ENCODE measurements at regions not wholly inside any gene's neighbourhood (a gene's known extent, or its start where the extent isn't known, plus 50 kb on each side); places are given as distances from the start of the nearest gene placed in this dataset.

DNA sequence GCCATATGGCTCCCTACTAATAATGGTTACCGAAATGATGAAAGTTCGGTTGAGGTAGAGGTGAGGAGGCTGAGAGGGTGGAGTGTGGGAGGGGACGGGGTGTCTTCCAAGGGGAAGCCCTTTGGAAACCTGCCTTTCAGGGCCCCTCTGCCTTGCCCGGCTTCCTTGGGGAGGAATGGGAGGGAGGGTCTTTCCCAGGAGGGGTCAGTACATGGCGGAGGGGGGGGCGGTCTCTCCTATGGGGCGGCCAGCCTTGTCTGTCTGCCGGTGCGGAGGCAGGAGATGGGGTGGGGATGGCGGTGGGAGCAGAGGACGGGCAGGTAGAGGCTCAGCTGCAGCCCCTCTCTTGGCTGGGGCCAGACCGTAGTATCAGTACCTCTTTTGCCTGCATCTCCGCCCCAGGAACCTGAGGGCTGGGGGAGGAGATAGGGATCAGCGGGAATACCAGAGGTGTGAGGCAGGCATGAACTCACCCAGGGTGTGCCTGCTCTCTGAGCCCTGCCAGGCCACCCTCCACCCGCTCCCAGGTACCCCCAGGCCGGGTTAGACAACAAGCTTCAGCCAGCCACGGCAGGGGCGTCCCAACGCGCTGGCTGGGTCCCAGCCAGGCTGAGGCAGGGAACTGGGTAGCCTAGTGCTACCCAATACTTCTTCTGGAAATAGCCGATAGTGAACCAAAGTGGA lies 79.4 kb upstream of the POU3F1 start:
- H3K4me1 ChIP-seq (ENCODE audit: control insufficient read depth in 1 of 2, insufficient read depth in 2 of 2, low read length in 2 of 2) = peaks cover 0 to 3% of the 10 kb centered on the region in 2 donors
- H3K27ac ChIP-seq (ENCODE audit: low read length) = no peak overlapping the region
- no peaks in the 10 kb centered on the region for H3K9me3 ChIP-seq (ENCODE audit: control insufficient read depth in 1 of 2, low read length in 2 of 2)
- H3K36me3 ChIP-seq (ENCODE audit: control insufficient read depth in 1 of 2, insufficient read depth in 2 of 2, low read length in 2 of 2) = no peaks in the 10 kb centered on the region
- H3K4me3 ChIP-seq (ENCODE audit: low read depth in 1 of 2, low read length in 2 of 2) = no peak overlapping the region
- H3K27me3 ChIP-seq (ENCODE audit: low read depth, low read length) = no peaks in the 10 kb centered on the region

DNA sequence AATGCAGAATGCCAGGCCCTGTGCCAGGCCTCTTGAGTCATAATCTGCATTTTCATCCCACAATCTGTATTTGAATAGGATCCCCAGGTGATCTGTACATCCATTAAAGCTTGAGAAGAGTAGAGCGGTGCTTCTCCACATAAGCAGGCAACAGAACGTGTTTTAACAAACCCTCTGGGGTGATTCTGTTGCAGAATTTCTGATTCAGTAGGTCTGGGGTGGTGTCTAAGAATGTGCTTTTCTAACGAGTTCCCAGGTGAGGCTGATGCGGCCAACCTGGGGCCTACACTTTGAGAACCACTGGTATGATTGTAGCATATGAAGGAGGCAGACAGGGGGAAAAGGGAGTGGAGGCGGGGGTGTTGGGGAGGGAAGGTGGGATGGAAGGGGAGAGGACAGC lies 78.4 kb upstream of the POU3F1 start:
- Histone ChIP-seq H3K27ac (ENCODE audit: low read length) (no peak overlapping the region), H3K4me3 (ENCODE audit: low read depth in 1 of 2, low read length in 2 of 2) (no peak overlapping the region), H3K4me1 (ENCODE audit: control insufficient read depth in 1 of 2, insufficient read depth in 2 of 2, low read length in 2 of 2) (peaks cover 0 to 3% of the 10 kb centered on the region in 2 donors), H3K9me3 (ENCODE audit: control insufficient read depth in 1 of 2, low read length in 2 of 2) (no peaks in the 10 kb centered on the region), H3K36me3 (ENCODE audit: control insufficient read depth in 1 of 2, insufficient read depth in 2 of 2, low read length in 2 of 2) (no peaks in the 10 kb centered on the region), H3K27me3 (ENCODE audit: low read depth, low read length) (no peaks in the 10 kb centered on the region)

DNA sequence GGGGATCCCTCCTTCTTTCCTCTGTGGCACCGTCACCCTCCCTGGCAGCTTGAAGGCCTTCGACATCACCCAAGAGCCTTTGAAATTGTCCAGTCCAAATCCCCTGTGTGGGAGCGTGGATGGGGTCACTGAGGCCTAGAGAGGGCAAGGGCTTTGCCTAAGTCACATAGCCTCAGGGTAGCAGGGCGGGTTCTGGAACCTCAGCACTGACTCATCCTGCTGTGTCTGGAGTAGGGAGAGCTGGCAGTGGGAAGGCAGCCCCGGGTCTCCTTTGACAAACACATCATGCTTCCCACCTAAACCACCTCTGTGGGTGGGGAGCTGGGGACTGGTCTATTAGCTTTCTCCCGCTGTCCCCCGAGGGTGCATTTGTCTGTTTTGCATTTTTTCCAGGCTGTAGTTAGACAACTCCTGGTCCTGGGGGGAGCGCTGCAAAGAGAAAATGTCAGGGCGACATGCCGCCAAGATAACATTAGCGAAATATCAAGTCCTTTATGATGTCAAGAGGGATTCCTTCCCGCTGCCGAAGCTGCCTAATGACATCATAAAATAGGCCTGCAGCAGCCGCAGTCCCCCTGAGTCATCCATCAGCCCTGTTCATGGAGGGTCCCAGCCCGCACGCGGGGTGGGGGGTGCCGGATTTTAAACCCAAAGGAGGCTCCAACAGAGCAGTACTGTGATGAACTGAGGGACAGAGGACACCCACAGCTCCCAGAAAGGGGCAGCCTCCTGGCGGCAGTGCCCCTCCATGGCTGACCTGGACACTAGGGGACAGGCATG lies 77.0 kb upstream of the POU3F1 start:
- Histone ChIP-seq H3K27ac (ENCODE audit: low read length) (no peak overlapping the region), H3K9me3 (ENCODE audit: control insufficient read depth in 1 of 2, low read length in 2 of 2) (no peaks in the 10 kb centered on the region), H3K4me3 (ENCODE audit: low read depth in 1 of 2, low read length in 2 of 2) (no peak overlapping the region), H3K4me1 (ENCODE audit: control insufficient read depth in 1 of 2, insufficient read depth in 2 of 2, low read length in 2 of 2) (peaks cover 0 to 3% of the 10 kb centered on the region in 2 donors), H3K27me3 (ENCODE audit: low read depth, low read length) (no peaks in the 10 kb centered on the region), H3K36me3 (ENCODE audit: control insufficient read depth in 1 of 2, insufficient read depth in 2 of 2, low read length in 2 of 2) (no peaks in the 10 kb centered on the region)

DNA sequence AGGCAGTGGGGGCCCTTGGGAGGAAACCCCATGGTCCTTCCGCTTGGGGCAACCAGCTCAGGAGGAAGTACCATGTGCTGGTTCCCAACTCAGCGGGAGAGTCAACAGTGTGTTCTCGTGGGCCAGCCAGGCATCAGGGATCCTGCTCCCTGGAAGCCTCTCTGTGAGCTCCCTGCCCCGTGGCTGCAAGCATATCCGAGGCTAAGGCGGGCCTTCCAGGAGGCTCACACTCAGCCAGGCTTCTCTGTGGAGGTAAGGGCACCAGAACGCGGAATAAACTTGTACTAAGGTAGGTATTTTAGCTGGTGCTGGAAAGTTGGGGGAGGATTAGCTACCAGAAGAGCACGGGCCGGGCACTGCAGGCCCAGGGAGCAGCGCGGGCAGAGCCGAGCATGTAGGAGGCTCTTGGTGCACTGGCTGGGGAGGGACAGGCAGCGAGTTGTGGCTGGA lies 74.7 kb upstream of the POU3F1 start:
- Histone ChIP-seq H3K36me3 (ENCODE audit: control insufficient read depth in 1 of 2, insufficient read depth in 2 of 2, low read length in 2 of 2) (no peaks in the 10 kb centered on the region), H3K27me3 (ENCODE audit: low read depth, low read length) (no peaks in the 10 kb centered on the region), H3K4me1 (ENCODE audit: control insufficient read depth in 1 of 2, insufficient read depth in 2 of 2, low read length in 2 of 2) (no peaks in the 10 kb centered on the region), H3K27ac (ENCODE audit: low read length) (no peak overlapping the region), H3K4me3 (ENCODE audit: low read depth in 1 of 2, low read length in 2 of 2) (no peak overlapping the region), H3K9me3 (ENCODE audit: control insufficient read depth in 1 of 2, low read length in 2 of 2) (no peaks in the 10 kb centered on the region)

DNA sequence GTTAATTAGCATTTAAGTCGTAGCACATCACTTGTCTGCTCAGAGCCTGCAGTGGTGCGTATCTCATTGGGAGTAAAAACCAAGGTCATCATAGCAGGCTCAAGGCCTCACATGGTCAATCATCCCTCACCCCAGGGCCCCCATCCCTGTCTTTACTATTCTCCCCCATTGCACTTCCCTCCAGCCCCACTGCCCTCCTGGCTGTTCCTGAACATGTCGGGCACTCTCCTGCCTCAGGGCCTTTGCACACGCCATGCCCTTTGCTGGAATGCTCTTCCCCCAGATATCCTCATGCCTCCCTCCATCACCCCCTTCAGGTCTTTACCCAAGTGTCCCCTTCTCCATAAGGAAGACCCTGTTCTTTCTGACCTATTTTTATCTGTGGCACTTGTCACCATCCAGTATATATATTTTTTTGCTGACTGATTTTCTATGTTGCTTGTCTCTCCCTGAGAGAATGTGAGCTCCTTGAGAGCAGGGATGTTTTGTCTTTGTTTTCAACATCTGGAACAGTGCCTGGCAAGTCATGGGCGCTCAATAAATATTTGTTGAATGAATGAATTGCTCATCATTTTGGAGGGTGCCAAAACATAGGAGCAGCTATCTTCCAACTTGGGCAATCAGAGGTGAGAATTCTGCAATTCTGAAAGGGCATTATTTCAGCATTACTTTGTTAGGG lies 74.1 kb upstream of the POU3F1 start:
- no peaks in the 10 kb centered on the region for H3K36me3 ChIP-seq (ENCODE audit: control insufficient read depth in 1 of 2, insufficient read depth in 2 of 2, low read length in 2 of 2)
- H3K9me3 ChIP-seq (ENCODE audit: control insufficient read depth in 1 of 2, low read length in 2 of 2) = no peaks in the 10 kb centered on the region
- H3K4me3 ChIP-seq (ENCODE audit: low read depth in 1 of 2, low read length in 2 of 2) = no peak overlapping the region
- H3K27ac ChIP-seq (ENCODE audit: low read length) = no peak overlapping the region
- no peaks in the 10 kb centered on the region for H3K4me1 ChIP-seq (ENCODE audit: control insufficient read depth in 1 of 2, insufficient read depth in 2 of 2, low read length in 2 of 2)
- no peaks in the 10 kb centered on the region for H3K27me3 ChIP-seq (ENCODE audit: low read depth, low read length)

DNA sequence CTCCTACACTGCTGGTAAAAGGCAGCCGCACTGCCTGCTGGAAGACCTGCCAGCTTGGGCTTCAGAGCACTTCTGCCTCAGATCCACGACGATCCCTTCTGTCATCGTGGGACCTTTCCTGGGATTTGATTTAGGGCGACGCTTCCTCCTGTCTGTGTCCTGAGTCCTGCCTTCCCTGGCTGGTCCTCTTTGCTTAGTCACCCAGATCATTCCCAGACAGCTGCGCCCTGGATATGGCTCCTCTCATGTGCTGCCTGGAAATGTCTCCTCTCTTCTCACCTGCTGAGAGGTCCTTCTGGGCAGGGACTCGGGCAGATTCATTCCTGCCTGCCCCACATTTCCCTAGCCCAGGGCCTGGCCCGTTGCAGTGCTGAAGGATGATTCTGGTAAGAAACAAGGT lies 72.4 kb upstream of the POU3F1 start:
- Histone ChIP-seq H3K27ac (ENCODE audit: low read length) (no peak overlapping the region), H3K9me3 (ENCODE audit: control insufficient read depth in 1 of 2, low read length in 2 of 2) (no peaks in the 10 kb centered on the region), H3K36me3 (ENCODE audit: control insufficient read depth in 1 of 2, insufficient read depth in 2 of 2, low read length in 2 of 2) (no peaks in the 10 kb centered on the region), H3K4me3 (ENCODE audit: low read depth in 1 of 2, low read length in 2 of 2) (no peak overlapping the region), H3K27me3 (ENCODE audit: low read depth, low read length) (no peaks in the 10 kb centered on the region), H3K4me1 (ENCODE audit: control insufficient read depth in 1 of 2, insufficient read depth in 2 of 2, low read length in 2 of 2) (no peaks in the 10 kb centered on the region)

DNA sequence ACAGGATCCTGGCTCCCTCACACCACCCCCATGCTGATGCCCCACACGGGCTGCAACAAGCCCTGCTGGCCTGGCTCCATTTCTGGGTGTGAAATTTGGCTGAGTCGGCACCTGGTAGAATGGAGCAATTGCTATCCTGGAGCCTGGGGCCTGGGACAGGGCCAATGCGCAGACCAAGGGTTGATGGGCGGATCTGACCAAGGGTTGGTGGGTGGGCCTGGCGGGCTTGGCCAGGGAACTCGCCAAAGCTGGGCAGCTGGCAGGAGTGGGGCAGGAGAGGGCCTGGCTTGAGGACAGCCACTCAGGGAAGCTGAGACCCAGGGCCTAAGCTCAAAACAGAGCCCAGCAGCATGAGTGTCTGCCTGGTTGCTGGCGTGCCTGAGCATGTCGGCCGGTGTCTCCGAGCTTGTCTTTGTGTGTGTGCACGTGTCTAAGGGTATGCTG lies 70.9 kb upstream of the POU3F1 start:
- Histone ChIP-seq H3K27me3 (ENCODE audit: low read depth, low read length) (no peaks in the 10 kb centered on the region), H3K4me1 (ENCODE audit: control insufficient read depth in 1 of 2, insufficient read depth in 2 of 2, low read length in 2 of 2) (no peaks in the 10 kb centered on the region), H3K9me3 (ENCODE audit: control insufficient read depth in 1 of 2, low read length in 2 of 2) (no peaks in the 10 kb centered on the region), H3K36me3 (ENCODE audit: control insufficient read depth in 1 of 2, insufficient read depth in 2 of 2, low read length in 2 of 2) (no peaks in the 10 kb centered on the region), H3K4me3 (ENCODE audit: low read depth in 1 of 2, low read length in 2 of 2) (no peak overlapping the region), H3K27ac (ENCODE audit: low read length) (no peak overlapping the region)

DNA sequence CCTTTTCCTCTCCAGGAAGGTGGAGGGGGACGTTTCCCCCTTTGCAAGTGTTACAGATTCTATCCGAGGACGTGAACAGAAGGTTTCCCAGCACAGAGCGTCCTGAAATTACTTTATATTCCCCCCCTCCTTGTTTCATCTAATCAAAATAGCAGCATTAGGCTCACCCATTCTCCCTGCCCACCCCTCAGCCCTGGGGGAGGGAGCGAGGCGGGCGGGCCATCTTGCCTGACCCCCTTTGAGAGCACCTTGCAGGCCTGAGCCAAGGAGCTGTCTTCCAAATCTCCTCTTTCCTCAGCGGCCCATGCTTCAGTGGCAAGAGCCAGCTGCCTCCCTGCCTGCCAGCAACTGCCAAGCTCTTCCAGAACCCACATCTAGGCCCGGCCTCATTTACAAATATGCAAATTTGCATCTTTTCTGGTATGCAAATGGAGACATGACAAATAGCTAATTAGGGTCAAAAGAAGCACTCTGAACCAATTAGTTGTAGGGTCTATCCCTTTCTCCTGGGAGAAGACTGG lies 69.1 kb upstream of the POU3F1 start:
- Histone ChIP-seq H3K27me3 (ENCODE audit: low read depth, low read length) (no peaks in the 10 kb centered on the region), H3K4me3 (ENCODE audit: low read depth in 1 of 2, low read length in 2 of 2) (no peak overlapping the region), H3K36me3 (ENCODE audit: control insufficient read depth in 1 of 2, insufficient read depth in 2 of 2, low read length in 2 of 2) (no peaks in the 10 kb centered on the region), H3K9me3 (ENCODE audit: control insufficient read depth in 1 of 2, low read length in 2 of 2) (no peaks in the 10 kb centered on the region), H3K4me1 (ENCODE audit: control insufficient read depth in 1 of 2, insufficient read depth in 2 of 2, low read length in 2 of 2) (no peaks in the 10 kb centered on the region), H3K27ac (ENCODE audit: low read length) (no peak overlapping the region)

DNA sequence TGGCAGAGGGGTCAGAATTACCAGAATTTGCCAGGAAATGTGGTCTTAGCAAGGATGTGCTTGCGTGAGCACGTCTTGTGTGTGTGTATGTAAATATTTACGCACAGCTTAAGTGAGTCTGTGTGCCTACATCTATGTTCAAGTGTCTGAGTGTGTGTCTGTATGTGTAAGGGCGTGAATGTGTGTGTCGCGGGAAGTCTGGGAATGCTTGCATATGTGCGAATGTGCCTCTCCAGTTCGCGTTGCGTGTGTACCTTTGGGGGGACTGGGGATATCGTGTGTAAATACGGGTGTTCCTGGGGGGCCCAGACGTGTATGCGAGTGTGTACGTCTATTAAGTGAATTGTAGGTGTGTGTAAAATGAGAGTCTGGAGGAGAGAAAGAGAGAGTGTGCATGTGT lies 68.6 kb upstream of the POU3F1 start:
- Histone ChIP-seq H3K27me3 (ENCODE audit: low read depth, low read length) (no peaks in the 10 kb centered on the region), H3K9me3 (ENCODE audit: control insufficient read depth in 1 of 2, low read length in 2 of 2) (peaks cover 0 to 1% of the 10 kb centered on the region in 2 donors), H3K4me1 (ENCODE audit: control insufficient read depth in 1 of 2, insufficient read depth in 2 of 2, low read length in 2 of 2) (no peaks in the 10 kb centered on the region), H3K4me3 (ENCODE audit: low read depth in 1 of 2, low read length in 2 of 2) (no peak overlapping the region), H3K36me3 (ENCODE audit: control insufficient read depth in 1 of 2, insufficient read depth in 2 of 2, low read length in 2 of 2) (no peaks in the 10 kb centered on the region), H3K27ac (ENCODE audit: low read length) (no peak overlapping the region)

DNA sequence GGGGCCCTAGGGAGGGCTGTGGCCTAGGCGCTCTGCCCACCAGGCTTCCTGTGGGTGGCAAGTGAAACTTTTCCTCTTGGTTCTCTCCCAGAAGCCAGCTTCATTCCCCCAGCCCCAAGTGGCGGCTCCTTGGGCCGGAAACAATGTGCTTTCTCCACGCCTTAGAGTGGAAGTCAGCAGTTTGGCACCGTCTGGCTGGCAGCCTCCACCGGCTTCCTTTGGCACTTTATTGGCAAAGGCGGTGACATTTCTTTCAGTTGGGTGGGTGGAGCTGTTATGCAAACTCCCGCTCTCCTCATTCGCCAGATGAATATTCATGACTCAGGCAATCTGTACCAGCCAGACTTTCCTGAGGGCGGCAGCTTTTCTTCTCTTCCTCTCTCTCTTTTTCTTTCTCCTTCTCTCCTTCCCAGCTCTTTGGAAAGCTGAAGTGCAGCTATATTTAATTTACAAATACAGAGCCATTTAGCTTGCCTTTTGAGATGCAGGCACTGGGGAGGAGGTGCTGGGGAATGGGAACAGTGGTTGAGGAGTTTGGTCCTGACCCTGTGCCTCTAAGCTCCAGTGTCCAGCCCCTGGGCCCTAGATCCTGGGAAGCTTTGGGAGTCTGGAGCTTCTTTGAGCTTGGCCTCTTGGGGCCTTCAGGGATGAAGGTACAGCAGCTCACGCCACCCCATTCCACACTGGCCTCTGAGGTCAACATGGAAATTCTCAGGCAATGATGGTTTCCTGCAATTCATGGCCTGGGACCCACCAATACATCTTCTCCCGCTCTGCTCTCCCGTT lies 67.8 kb upstream of the POU3F1 start:
- Histone ChIP-seq H3K9me3 (ENCODE audit: control insufficient read depth in 1 of 2, low read length in 2 of 2) (peaks cover 0 to 3% of the 10 kb centered on the region in 2 donors), H3K4me1 (ENCODE audit: control insufficient read depth in 1 of 2, insufficient read depth in 2 of 2, low read length in 2 of 2) (no peaks in the 10 kb centered on the region), H3K4me3 (ENCODE audit: low read depth in 1 of 2, low read length in 2 of 2) (no peak overlapping the region), H3K36me3 (ENCODE audit: control insufficient read depth in 1 of 2, insufficient read depth in 2 of 2, low read length in 2 of 2) (no peaks in the 10 kb centered on the region), H3K27me3 (ENCODE audit: low read depth, low read length) (no peaks in the 10 kb centered on the region), H3K27ac (ENCODE audit: low read length) (no peak overlapping the region)
